HL-60/S4 treated with phorbol 12-myristate 13-acetate at 8.2 ng/mL for 4 days and 3 days (cell line): ENCODE measurements at regions not wholly inside any gene's neighbourhood (a gene's known extent, or its start where the extent isn't known, plus 50 kb on each side); places are given as distances from the start of the nearest gene placed in this dataset.
"Not testable (repeated sequence)": the region's sequence is repeated elsewhere in the genome, so short reads cannot be mapped to it uniquely, and the experiment has no call there.

Source experiments
- in situ Hi-C: fragments of 300-500 bp; cut with MboI; formaldehyde crosslinking; loops from 2 replicates; pipeline ENCODE4 v1.15.0; 2022; ENCODE audit warnings: low sequenced_read_pairs

- in situ Hi-C loops = no loop called here
Measured at GRCh38 chr1:9441451-9442133, 97.7 kb upstream of the SLC25A33 start.

GRCh38 chr1:9442278-9442846, 96.9 kb upstream of the SLC25A33 start:
- in situ Hi-C loops = no loop called here

DNA sequence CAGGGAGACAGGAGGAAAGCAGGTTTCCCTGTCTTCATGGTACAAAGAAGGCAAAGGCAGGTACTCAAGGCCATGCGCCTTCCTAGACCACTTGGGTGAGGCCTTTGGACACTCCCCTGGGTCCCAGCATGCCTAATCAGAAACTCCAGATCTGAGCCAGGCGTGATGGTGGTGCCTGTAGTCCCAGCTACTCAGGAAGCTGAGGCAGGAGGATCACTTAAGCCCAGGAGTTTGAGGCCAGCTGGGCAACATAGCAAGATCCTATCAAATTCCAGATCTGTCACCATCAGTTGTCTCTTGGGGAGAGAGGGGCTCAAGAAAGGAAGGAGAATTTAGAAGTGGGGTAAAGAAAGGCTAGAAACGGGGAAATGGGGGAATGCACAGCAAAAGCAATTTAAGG, 96.3 kb upstream of the SLC25A33 start:
- in situ Hi-C loops = no loop called here

DNA sequence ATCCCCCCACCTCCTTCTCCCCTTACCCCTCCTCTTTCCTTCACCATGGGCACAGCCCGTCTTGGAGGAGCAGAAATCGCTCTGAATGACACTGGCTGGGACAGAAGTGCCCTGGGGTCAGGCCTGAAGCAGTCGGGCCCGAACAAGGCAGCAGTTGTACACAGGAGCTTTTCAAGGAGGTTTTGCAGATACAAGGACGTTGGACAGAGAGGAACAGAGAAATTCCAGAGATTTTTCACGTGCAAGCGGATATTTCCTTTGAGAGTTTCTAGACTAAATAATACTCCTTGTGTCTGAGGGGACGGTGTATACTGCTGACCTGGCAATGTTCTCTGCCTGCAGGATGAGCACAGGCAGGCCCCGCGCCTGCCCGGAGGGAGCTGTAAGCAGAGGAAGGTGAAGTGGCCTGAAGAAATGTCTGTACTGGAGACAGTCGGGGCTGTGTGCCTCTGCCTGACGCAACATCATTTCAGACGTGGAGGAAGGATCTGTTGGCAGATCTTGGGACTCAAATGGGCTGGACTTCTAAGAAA, 95.3 kb upstream of the SLC25A33 start:
- in situ Hi-C loops = no loop called here

- in situ Hi-C loops = no loop called here
Measured at GRCh38 chr1:9444532-9444931, 94.7 kb upstream of the SLC25A33 start.

- in situ Hi-C loops = not testable (repeated sequence)
Measured at GRCh38 chr1:9445081-9445480, 94.2 kb upstream of the SLC25A33 start.

DNA sequence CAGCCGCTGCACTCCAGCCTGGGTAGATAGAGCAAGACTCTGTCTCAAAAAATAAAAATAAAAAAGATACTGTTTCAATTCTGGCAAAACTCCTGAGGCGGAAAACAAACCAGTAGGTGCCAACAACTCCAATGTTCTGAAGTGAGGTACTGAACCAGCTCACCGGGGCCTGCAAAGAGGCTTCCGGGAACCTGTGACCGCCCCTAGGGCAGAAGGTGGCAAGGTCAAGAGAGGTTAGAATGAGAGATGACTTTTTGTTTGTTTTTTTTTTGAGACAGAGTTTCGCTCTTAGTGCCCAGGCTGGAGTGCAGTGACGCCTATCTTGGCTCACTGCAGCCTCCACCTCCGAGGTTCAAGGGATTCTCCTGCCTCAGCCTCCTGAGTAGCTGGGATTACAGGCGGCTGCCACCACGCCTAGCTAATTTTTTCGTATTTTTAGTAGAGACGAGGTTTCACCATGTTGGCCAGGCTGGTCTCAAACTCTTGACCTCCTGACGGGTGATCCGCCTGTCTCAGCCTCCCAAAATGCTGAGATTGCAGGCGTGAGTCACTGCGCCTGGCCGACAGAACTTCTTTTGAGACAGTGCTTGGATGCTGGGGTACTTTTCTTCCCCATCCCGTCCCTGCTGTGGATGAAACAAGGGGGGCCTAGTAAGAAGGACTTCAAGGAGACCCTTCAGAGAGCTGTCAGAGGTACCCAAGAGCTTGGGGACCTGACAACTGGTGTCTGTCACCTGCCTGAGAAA, 91.9 kb upstream of the SLC25A33 start:
- in situ Hi-C loops = no loop called here

DNA sequence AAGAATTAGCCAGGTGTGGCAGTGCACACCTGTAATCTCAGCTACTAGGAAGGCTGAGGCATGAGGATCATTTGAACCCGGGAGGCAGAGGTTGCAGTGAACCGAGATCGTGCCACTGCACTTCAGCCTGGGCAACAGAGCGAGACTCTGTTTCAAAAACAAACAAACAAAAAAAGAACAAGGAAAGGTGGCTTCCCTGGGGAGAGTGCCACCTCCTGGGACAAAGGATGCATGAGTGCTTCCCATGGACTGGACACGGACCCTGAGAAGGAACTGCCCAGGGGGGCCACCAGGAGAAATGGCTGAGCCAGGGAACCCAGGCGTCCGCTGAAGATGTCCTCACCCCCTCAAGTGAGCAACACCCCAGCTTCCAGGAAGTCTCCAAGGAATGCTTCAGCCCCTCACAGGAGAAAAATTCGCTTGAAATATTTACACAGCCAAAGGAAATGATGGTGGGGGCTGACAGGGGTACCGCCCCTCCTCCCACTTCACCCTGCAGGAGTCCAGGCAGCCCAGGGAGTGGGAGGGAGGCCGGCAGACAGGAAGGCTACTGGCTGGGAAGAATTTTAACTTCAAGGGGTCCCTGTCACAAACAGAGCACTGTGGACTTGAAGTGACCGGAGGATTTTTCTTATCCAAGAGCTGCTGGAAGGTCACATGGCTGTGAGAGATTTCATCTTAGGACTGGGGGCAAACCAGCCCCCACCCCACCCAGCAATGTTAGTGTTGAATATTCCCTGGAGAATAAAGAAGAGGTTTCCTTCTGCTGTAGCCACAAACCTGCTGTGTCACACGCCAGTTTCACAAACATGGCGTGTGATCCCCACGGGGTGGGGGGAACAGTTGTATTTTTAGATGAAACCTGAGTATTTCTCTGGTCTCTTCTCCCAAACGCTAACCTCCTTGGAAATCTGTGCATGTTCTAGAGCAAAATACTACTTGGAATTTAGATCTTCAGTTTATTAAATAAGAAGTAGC, 90.8 kb upstream of the SLC25A33 start:
- in situ Hi-C loops = no loop called here

GRCh38 chr1:9449110-9449627, 90.1 kb upstream of the SLC25A33 start:
- in situ Hi-C loops = no loop called here

DNA sequence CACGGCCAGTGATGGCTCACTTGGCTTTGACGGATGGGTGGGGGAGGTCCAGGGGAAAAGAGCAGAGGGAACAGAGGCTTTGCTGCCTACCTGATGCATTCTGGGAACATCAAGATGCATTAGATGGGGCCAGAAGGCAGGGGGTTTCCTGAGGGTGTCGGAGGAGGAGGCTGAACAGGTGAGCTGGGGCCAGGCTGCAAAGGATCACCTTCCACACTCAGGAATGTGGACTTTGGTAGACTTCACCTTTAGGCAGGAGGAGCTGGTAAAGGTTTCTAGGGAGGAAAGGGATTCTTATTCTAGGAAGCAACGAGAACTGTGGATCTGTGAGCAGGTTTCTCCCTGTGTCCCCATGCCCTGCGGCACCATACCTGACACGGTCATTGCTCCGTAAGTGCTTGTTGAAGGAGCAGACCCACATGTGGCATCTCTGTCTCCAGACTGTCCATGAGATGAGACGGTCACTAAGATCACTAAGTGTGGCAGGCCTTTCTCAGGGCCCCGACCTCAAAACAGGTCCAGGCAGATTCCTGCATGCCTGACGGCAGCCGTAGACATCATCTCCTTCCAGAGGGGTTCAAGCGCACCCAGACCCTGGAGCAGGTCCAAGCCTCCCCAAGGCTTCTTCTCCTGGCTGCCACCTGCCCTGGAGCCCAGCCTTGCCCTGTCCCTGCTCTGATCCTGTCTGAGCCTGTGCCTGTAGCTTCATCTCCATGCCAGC, 89.1 kb upstream of the SLC25A33 start:
- in situ Hi-C loops = loop anchor here (25.0 kb wide), 1 partner anchor 188 kb away; no protein-coding TSS in a partner anchor

DNA sequence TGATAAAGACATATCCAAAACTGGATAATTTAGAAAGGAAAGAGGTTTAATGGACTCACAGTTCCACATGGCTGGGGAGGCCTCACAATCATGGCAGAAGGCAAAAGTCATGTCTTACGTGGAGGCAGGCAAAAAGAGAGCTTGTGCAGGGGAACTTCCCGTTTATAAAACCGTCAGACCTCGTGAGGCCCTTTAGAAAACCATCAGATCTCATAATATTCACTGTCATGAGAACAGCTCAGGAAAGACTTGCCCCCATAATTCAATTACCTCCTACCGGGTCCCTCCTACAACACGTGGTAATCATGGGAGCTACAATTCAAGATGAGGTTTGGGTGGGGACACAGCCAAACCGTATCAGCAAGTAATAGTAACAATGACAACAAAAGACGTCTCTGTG, 88.2 kb upstream of the SLC25A33 start:
- in situ Hi-C loops = loop anchor here (25.0 kb wide), 1 partner anchor 189 kb away; no protein-coding TSS in a partner anchor

DNA sequence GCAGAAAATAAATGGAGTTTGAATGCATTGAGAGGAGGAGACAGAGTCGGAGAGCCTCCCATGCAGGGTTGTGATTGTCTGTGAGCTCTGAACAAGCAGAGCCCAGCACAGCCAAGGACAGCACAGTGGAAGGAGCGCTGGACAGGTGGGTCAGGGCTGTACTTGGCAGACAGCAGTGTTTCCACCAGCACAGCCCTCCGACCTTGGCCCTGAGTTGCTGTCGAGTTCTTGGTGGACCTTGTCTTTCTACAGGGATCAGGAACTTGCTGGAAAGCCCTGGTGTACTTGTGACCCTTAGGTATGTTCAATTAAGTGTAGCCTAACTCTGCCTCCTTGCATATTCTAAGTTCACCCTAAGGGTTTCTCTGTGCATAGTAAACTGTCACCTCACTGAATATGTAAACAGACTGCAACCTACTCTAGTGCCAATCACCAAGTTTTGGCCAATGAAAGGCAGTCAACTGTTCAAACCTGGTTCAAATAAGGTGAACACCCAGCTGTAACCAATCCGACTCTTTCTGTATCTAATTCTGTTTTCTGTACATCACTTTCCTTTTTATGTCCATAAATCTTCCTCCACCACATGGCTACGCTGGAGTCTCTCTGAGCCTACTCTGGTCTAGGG, 86.6 kb upstream of the SLC25A33 start:
- in situ Hi-C loops = loop anchor here (25.0 kb wide), 1 partner anchor 190 kb away; no protein-coding TSS in a partner anchor

GRCh38 chr1:9453375-9453774, 85.9 kb upstream of the SLC25A33 start:
- in situ Hi-C loops = loop anchor here (25.0 kb wide), 1 partner anchor 191 kb away; no protein-coding TSS in a partner anchor

DNA sequence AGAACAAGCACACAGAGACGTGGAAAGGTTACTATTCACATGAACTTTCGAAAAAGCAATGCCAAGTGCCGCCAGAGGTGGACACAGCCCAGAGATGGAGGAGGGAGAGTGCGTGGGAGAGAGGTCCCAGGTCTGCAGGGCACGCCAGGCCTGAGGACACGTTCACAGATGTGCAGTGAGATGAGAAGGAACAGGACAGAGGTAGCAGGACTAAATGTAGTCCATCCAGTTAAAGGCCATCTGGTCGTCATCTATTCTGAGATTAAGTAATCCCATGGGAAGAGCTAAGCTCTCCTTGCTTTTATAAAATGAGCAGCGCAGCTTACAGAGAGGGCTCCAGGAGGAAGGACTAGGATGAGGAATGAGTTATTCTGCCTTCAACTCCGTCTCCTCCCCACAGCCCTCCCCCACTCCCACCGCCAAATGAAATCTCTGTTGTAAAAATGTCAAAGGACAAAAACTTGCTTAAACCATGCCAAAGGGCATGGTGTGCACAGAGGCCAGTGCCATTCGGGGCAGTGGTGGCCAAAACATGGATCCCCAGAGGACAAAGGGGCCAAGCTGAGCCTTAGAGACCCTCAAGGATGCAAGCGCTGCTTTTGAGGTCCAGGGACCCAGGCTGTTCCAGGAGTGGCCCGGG, 85.4 kb upstream of the SLC25A33 start:
- in situ Hi-C loops = loop anchor here (25.0 kb wide), 1 partner anchor 192 kb away; no protein-coding TSS in a partner anchor

DNA sequence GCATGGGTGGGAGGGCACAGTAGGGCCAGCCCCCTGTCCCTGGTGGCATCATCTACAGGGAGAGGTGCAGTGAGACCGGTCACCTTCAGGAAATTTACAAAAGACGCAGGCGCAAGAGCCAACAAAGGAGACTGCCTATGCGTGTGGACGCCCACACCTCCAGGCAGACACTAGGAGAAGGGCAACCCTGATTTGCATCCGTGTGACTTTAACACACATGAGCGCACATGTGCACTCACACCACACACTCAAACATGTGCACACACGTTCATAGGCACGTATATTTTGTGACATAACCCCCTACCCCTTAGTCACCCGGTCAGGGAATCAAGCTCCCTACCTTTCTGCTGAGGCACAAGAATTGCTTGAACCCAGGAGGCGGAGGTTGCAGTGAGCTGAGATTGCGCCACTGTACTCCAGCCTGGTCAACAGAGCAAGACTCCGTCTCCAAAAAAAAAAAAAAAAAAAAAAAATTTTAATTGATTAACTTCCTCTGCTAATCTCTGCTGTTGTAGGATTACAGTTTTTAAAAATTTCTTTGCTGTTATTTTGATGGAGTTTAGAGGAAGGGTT, 84.7 kb upstream of the SLC25A33 start:
- in situ Hi-C loops = loop anchor here (25.0 kb wide), 1 partner anchor 192 kb away; no protein-coding TSS in a partner anchor

- in situ Hi-C loops = loop anchor here (25.0 kb wide), 1 partner anchor 193 kb away; no protein-coding TSS in a partner anchor
Measured at GRCh38 chr1:9455487-9456234, 83.6 kb upstream of the SLC25A33 start.

- in situ Hi-C loops = loop anchor here (25.0 kb wide), 1 partner anchor 195 kb away; no protein-coding TSS in a partner anchor
Measured at GRCh38 chr1:9456833-9457232, 82.4 kb upstream of the SLC25A33 start.
